GM12873 (cell line): ENCODE measurements at regions not wholly inside any gene's neighbourhood (a gene's known extent, or its start where the extent isn't known, plus 50 kb on each side); places are given as distances from the start of the nearest gene placed in this dataset.

Source experiments
- CTCF ChIP-seq: IDR thresholded peaks from 2 replicates; pipeline ENCODE4 v1.5.1; 2012; ENCODE audit warnings: low read depth, mild to moderate bottlenecking, moderate library complexity, low read length, control low read depth; ENCODE audit not compliant: insufficient read depth; ENCODE audit errors: missing control alignments

GRCh38 chr17:33874617-33875060 lies 380.4 kb upstream of the CCL2 start:
- no peak for TF ChIP-seq CTCF

- TF ChIP-seq CTCF = no peak
Observed at GRCh38 chr17:33875973-33876372, 379.1 kb upstream of the CCL2 start.

- no peak for TF ChIP-seq CTCF
Observed at GRCh38 chr17:33888455-33888854, 366.6 kb upstream of the CCL2 start.

DNA sequence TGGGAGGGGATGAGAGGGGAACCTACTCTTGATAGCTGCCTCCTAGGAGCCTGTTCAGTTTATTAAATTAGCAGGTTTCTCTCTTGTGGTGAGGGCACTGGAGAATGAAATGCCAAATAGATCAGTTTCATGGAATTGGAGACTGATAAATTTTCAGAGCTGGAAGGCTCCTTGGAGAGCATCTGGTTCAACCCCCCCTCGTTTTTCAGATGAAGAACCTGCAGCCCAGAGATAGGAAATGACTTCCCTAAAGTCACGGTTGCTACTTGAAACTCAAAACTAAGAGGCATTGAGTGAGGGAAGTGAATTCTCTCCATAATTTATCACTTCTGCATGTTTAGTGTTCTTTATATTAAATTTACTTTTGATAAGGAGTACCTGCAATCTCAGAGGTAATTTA lies 366.0 kb upstream of the CCL2 start:
- TF ChIP-seq CTCF = no peak

GRCh38 chr17:33889766-33890165 lies 365.3 kb upstream of the CCL2 start:
- no peak for TF ChIP-seq CTCF

DNA sequence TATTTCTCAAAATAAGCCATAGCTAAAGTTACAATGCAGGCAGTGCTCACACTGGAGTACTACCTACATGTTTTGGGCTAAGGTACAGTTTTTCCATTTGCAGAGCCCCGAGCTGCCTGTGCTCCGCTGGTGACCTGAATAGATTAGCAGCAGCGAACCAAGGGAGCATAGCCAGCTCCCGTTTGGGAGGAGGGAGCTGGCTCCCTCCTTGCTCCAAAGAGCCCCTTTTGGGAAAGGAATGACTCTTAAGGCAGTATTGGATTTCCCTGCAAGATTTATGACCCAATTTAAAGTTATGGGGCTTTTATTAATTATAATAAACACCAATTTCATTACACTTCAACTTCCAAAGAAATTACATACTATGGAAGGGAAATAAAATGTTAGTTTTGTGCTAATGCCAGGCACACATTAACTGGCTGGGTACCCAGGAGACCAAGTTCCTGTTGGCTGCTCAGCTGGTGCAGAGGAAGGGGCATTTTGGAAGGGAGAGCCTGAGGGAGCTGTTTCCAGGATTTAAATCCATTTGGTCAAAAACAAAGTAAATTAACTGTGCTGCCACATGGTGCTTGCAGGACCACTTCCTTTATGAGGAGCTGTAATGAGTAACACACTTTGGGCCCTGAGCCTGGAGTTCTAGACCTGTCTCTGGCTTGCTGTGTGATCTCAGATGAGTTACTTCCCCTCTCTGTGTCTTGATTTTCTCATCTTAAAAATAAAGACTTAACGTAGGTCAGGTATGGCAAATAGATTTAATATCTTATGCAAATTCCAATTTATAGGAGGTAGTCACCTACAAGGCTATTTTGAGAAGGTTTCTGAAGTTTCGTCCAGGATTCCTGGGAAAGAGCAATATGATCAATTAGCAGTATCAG lies 362.1 kb upstream of the CCL2 start:
- no peak for TF ChIP-seq CTCF

- no peak for TF ChIP-seq CTCF
Observed at GRCh38 chr17:33895491-33895890, 359.6 kb upstream of the CCL2 start.
